ENCODE measurements at regions not wholly inside any gene's neighbourhood (a gene's known extent, or its start where the extent isn't known, plus 50 kb on each side); places are given as distances from the start of the nearest gene placed in this dataset.

DNA sequence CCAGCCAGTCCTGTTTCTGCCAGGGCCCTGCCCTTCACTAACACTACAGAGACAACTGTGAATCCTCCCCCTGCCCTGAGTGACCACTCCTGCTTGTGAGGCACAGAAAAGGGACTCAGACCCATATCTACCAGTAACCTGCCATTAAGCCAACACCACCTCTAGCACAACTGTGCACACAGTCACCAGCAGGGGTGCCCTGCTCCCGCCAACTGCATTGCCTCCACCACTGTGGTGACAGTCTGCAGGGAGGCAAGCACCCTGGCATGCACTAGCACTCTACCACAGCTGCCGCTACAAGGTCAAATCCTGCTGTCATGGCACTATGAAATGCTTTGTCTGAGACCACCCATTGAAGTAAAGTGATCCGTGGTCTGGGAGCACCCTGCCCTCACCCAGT, 1028.5 kb upstream of the CDH9 start:
- Histone ChIP-seq H3K9me3 (no peaks in the 10 kb centered on the region), H3K27me3 (no peaks in the 10 kb centered on the region), H3K27ac (no peak overlapping the region), H3K36me3 (replicated peaks in 1 of 2; ENCODE audit: insufficient read depth in 1 of 2, low read depth in 2 of 2) (no peaks in the 10 kb centered on the region), H3K4me1 (no peaks in the 10 kb centered on the region), H3K4me3 (no peak overlapping the region)
- DNase-seq, result no peak
- ATAC-seq, result no peak
- TF ChIP-seq, protein P1, sequence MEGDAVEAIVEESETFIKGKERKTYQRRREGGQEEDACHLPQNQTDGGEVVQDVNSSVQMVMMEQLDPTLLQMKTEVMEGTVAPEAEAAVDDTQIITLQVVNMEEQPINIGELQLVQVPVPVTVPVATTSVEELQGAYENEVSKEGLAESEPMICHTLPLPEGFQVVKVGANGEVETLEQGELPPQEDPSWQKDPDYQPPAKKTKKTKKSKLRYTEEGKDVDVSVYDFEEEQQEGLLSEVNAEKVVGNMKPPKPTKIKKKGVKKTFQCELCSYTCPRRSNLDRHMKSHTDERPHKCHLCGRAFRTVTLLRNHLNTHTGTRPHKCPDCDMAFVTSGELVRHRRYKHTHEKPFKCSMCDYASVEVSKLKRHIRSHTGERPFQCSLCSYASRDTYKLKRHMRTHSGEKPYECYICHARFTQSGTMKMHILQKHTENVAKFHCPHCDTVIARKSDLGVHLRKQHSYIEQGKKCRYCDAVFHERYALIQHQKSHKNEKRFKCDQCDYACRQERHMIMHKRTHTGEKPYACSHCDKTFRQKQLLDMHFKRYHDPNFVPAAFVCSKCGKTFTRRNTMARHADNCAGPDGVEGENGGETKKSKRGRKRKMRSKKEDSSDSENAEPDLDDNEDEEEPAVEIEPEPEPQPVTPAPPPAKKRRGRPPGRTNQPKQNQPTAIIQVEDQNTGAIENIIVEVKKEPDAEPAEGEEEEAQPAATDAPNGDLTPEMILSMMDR (IDR thresholded peaks at IDR 0.05), result no peak
- TF ChIP-seq POLR2A (IDR thresholded peaks at IDR 0.05), result no peak
- 53 to 64% methylated on average over 3 of the region's 3 CpGs for WGBS, 2 donors
- intact Hi-C loops (cut with DNase I), result no loop called here

DNA sequence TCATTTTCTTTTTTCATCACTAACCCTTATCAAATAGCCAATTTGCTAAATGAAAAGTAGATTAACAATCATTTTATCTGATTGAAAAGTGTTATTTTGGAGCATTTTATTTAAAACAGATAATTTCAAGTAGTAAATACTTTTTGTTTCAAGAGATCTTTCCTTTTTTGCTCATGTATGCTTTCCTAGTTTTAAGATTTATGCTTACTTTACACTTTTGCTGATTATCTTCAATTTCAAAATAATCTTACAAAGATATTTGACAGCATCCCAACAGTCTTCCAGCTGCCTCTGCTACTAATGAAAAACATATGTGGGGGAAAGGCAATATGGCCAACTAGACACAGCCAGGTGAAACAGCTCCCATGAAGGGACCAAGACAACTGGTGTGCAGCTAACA, 1027.3 kb upstream of the CDH9 start:
- no peak for ATAC-seq
- no peaks in the 10 kb centered on the region for H3K4me1 ChIP-seq
- no peak overlapping the region for H3K4me3 ChIP-seq
- no peaks in the 10 kb centered on the region for H3K36me3 ChIP-seq (replicated peaks in 1 of 2; ENCODE audit: insufficient read depth in 1 of 2, low read depth in 2 of 2)
- H3K27ac ChIP-seq, result no peak overlapping the region
- intact Hi-C loops (cut with DNase I), result no loop called here
- no peak for TF ChIP-seq POLR2A (IDR thresholded peaks at IDR 0.05)
- TF ChIP-seq, protein P1 (IDR thresholded peaks at IDR 0.05), result no peak
- DNase-seq, result no peak
- no peaks in the 10 kb centered on the region for H3K27me3 ChIP-seq
- H3K9me3 ChIP-seq, result no peaks in the 10 kb centered on the region

- H3K36me3 ChIP-seq (replicated peaks in 1 of 2; ENCODE audit: insufficient read depth in 1 of 2, low read depth in 2 of 2), result no peaks in the 10 kb centered on the region
- TF ChIP-seq, protein P1 (IDR thresholded peaks at IDR 0.05), result no peak
- no peak for TF ChIP-seq POLR2A (IDR thresholded peaks at IDR 0.05)
- H3K4me3 ChIP-seq, result no peak overlapping the region
- ATAC-seq, result no peak
- intact Hi-C loops (cut with DNase I), result no loop called here
- H3K4me1 ChIP-seq, result no peaks in the 10 kb centered on the region
- no peak overlapping the region for H3K27ac ChIP-seq
- WGBS, 2 donors, result 12 to 17% methylated on average over 1 of the region's 1 CpG
- DNase-seq, result no peak
- H3K9me3 ChIP-seq, result no peaks in the 10 kb centered on the region
- H3K27me3 ChIP-seq, result no peaks in the 10 kb centered on the region
These were observed 1008.2 kb upstream of the CDH9 start for GRCh38 chr5:28046596-28046995.

DNA sequence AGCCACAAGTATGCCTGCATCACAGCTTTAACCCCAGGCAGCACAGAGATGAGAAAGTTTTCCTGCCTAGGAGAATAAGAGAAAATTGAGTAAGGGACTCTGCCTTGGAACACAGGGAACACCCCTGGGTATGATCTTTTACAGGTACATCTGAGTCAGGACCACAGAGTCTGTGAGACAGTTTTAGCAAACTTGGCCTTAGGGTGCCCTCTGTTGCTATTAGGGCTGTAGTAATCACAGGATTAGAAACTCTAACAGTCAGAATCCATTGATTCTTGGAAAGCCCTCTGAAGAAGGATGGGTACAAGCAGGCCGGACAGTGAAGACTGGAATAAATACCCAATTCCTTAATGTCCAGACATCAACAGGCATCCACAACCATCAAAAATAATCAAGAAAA, 989.5 kb upstream of the CDH9 start:
- Histone ChIP-seq H3K9me3 (no peaks in the 10 kb centered on the region), H3K27me3 (no peaks in the 10 kb centered on the region), H3K4me1 (no peaks in the 10 kb centered on the region), H3K27ac (no peak overlapping the region), H3K4me3 (no peak overlapping the region), H3K36me3 (replicated peaks in 1 of 2; ENCODE audit: insufficient read depth in 1 of 2, low read depth in 2 of 2) (no peaks in the 10 kb centered on the region)
- no peak for ATAC-seq
- 59 to 80% methylated on average over 1 of the region's 1 CpG for WGBS, 2 donors
- intact Hi-C loops (cut with DNase I), result no loop called here
- DNase-seq, result no peak
- TF ChIP-seq POLR2A (IDR thresholded peaks at IDR 0.05), result no peak
- TF ChIP-seq, protein P1 (IDR thresholded peaks at IDR 0.05), result no peak

- intact Hi-C loops (cut with DNase I), result no loop called here
- 38 to 44% methylated on average over 1 of the region's 1 CpG for WGBS, 2 donors
- no peaks in the 10 kb centered on the region for H3K27me3 ChIP-seq
These were observed 978.8 kb upstream of the CDH9 start for GRCh38 chr5:28017178-28017577.

More at GRCh38 chr5:28017178-28017577, 978.8 kb upstream of the CDH9 start:
- Histone ChIP-seq H3K36me3 (replicated peaks in 1 of 2; ENCODE audit: insufficient read depth in 1 of 2, low read depth in 2 of 2) (no peaks in the 10 kb centered on the region), H3K4me3 (no peak overlapping the region), H3K9me3 (peaks cover 0 to 15% (median 0%) of the 10 kb centered on the region in 3 donors), H3K27ac (no peak overlapping the region), H3K4me1 (no peaks in the 10 kb centered on the region)
- TF ChIP-seq, protein P1 (IDR thresholded peaks at IDR 0.05), result no peak
- TF ChIP-seq POLR2A (IDR thresholded peaks at IDR 0.05), result no peak
- ATAC-seq (no peak), DNase-seq (no peak)

Data from body of pancreas (tissue), 4 donors.